ENCODE measurements at regions not wholly inside any gene's neighbourhood (a gene's known extent, or its start where the extent isn't known, plus 50 kb on each side); places are given as distances from the start of the nearest gene placed in this dataset.
A peak's percentile ranks its signal among the peaks of the same experiment; 100 is the strongest.

- TF ChIP-seq POLR2A (IDR thresholded peaks at IDR 0.05) (no peak), CTCF (IDR thresholded peaks at IDR 0.05) (no peak)
- Histone ChIP-seq H3K9me3 (no peaks in the 10 kb centered on the region), H3K4me3 (no peak overlapping the region), H3K27ac (peak overlapping the region; percentile 10 to 88 (median 76)), H3K36me3 (replicated peaks in 1 of 2; ENCODE audit: insufficient read depth in 1 of 2, low read depth in 2 of 2) (no peaks in the 10 kb centered on the region), H3K27me3 (no peaks in the 10 kb centered on the region), H3K4me1 (peaks cover 48% of the 10 kb centered on the region)
- WGBS, 2 donors: 36 to 40% methylated on average over 8 of the region's 8 CpGs
- DNase-seq: peak in 2 of 4 donors; percentile 20 to 26
- intact Hi-C loops (cut with DNase I): no loop called here
- ATAC-seq: peak; percentile 31
Observed at GRCh38 chr6:106886922-106887797, 87.4 kb downstream of the CD24 start.

GRCh38 chr6:106886081-106886843 is 88.3 kb downstream of the CD24 start:
- H3K9me3 ChIP-seq: no peaks in the 10 kb centered on the region
- H3K27me3 ChIP-seq: no peaks in the 10 kb centered on the region
- no peaks in the 10 kb centered on the region for H3K36me3 ChIP-seq (replicated peaks in 1 of 2; ENCODE audit: insufficient read depth in 1 of 2, low read depth in 2 of 2)
- no peak for ATAC-seq
- peaks cover 53% of the 10 kb centered on the region for H3K4me1 ChIP-seq
- WGBS, 2 donors: 62 to 64% methylated on average over 9 of the region's 9 CpGs
- intact Hi-C loops (cut with DNase I): no loop called here
- TF ChIP-seq CTCF (IDR thresholded peaks at IDR 0.05) (no peak), POLR2A (IDR thresholded peaks at IDR 0.05) (no peak)
- H3K27ac ChIP-seq: peak overlapping the region in 3 of 4 donors; percentile 69 to 88 (median 82)
- no peak overlapping the region for H3K4me3 ChIP-seq
- no peak for DNase-seq

GRCh38 chr6:106885679-106886078 is 88.8 kb downstream of the CD24 start:
- Histone ChIP-seq H3K36me3 (replicated peaks in 1 of 2; ENCODE audit: insufficient read depth in 1 of 2, low read depth in 2 of 2) (no peaks in the 10 kb centered on the region), H3K27me3 (no peaks in the 10 kb centered on the region), H3K27ac (no peak overlapping the region), H3K4me3 (no peak overlapping the region), H3K4me1 (peaks cover 53% of the 10 kb centered on the region), H3K9me3 (no peaks in the 10 kb centered on the region)
- TF ChIP-seq CTCF (IDR thresholded peaks at IDR 0.05) (no peak), POLR2A (IDR thresholded peaks at IDR 0.05) (no peak)
- intact Hi-C loops (cut with DNase I): no loop called here
- 47 to 53% methylated on average over 4 of the region's 4 CpGs for WGBS, 2 donors
- DNase-seq (no peak), ATAC-seq (no peak)

- H3K4me3 ChIP-seq: no peak overlapping the region
- H3K36me3 ChIP-seq (replicated peaks in 1 of 2; ENCODE audit: insufficient read depth in 1 of 2, low read depth in 2 of 2): no peaks in the 10 kb centered on the region
- no peak for DNase-seq
- no peak overlapping the region for H3K27ac ChIP-seq
- ATAC-seq: no peak
- intact Hi-C loops (cut with DNase I): no loop called here
- H3K9me3 ChIP-seq: no peaks in the 10 kb centered on the region
- H3K27me3 ChIP-seq: no peaks in the 10 kb centered on the region
- TF ChIP-seq CTCF (IDR thresholded peaks at IDR 0.05): no peak
- no peak for TF ChIP-seq POLR2A (IDR thresholded peaks at IDR 0.05)
- WGBS, 2 donors: 88 to 89% methylated on average over 6 of the region's 6 CpGs
- H3K4me1 ChIP-seq: peaks cover 53% of the 10 kb centered on the region
Observed at GRCh38 chr6:106884576-106884975, 90.0 kb downstream of the CD24 start.
